ENCODE measurements at regions not wholly inside any gene's neighbourhood (a gene's known extent, or its start where the extent isn't known, plus 50 kb on each side); places are given as distances from the start of the nearest gene placed in this dataset.

GRCh38 chr7:53318566-53318965, 283.1 kb downstream of the POM121L12 start:
- H3K4me1 ChIP-seq (ENCODE audit: control insufficient read depth in 1 of 2, insufficient read depth in 2 of 2, low read length in 2 of 2) = no peaks in the 10 kb centered on the region
- ChIA-PET RAD21 (ENCODE audit: low non-redundant PET in 1 of 2, low total read pairs in 2 of 2, uncharacterized antibody in 2 of 2, unreplicated experiment in 2 of 2) (no interaction called here), POLR2A (no interaction called here), CTCF (no interaction called here)
- H3K9me2 ChIP-seq (ENCODE audit: insufficient read depth) = no peaks in the 10 kb centered on the region
- ATAC-seq (no peak), DNase-seq (ENCODE audit: low read depth, low spot score) (no peak)
- intact Hi-C loops (cut with micrococcal nuclease) = no loop called here
- H3K9me3 ChIP-seq (ENCODE audit: control insufficient read depth in 1 of 2, insufficient read depth in 1 of 2, low read depth in 1 of 2, low read length in 2 of 2) = peaks cover 14 to 18% of the 10 kb centered on the region in 2 experiments; a peak in 2 of 4 replicates
- no peaks in the 10 kb centered on the region for H3K79me2 ChIP-seq (ENCODE audit: insufficient read depth, low read length)
- TF ChIP-seq EZH2 (IDR thresholded peaks at IDR 0.05) (no peak), ZNF274 (IDR thresholded peaks at IDR 0.05; ENCODE audit: low read depth, low read length) (no peak), ATF3 (IDR thresholded peaks at IDR 0.05) (no peak), POLR2AphosphoS5 (IDR thresholded peaks at IDR 0.05; ENCODE audit: low read depth, low read length) (no peak), SP1 (IDR thresholded peaks at IDR 0.05; ENCODE audit: low read depth) (no peak), ELF1 (IDR thresholded peaks at IDR 0.05; ENCODE audit: borderline replicate concordance, low read depth) (no peak)
- no peaks in the 10 kb centered on the region for H3K27me3 ChIP-seq (ENCODE audit: insufficient read depth, low read length)
- no peak overlapping the region for H3K4me3 ChIP-seq (replicated peaks in 1 of 2; ENCODE audit: low read depth in 1 of 2, low read length in 2 of 2)
- no peak overlapping the region for H3K27ac ChIP-seq (ENCODE audit: low read depth, low read length)
- no peak overlapping the region for H3K9ac ChIP-seq (ENCODE audit: low read length)
- no peaks in the 10 kb centered on the region for H3K36me3 ChIP-seq (ENCODE audit: control insufficient read depth in 1 of 2, insufficient read depth in 2 of 2, low read length in 2 of 2)
- BruUV-seq (replicated peaks) = no TSS peak
- no peak overlapping the region for H2AFZ ChIP-seq (ENCODE audit: low read depth, low read length, poor library complexity, severe bottlenecking)
- no peaks in the 10 kb centered on the region for H4K20me1 ChIP-seq (ENCODE audit: insufficient read depth)
- no peak overlapping the region for H3K4me2 ChIP-seq (ENCODE audit: low read length)

- Histone ChIP-seq H3K9ac (ENCODE audit: low read length) (no peak overlapping the region), H3K36me3 (ENCODE audit: control insufficient read depth in 1 of 2, insufficient read depth in 2 of 2, low read length in 2 of 2) (no peaks in the 10 kb centered on the region), H3K79me2 (ENCODE audit: insufficient read depth, low read length) (no peaks in the 10 kb centered on the region), H3K4me2 (ENCODE audit: low read length) (no peak overlapping the region), H3K4me1 (ENCODE audit: control insufficient read depth in 1 of 2, insufficient read depth in 2 of 2, low read length in 2 of 2) (no peaks in the 10 kb centered on the region), H4K20me1 (ENCODE audit: insufficient read depth) (no peaks in the 10 kb centered on the region), H3K9me3 (ENCODE audit: control insufficient read depth in 1 of 2, insufficient read depth in 1 of 2, low read depth in 1 of 2, low read length in 2 of 2) (peaks cover 0 to 17% of the 10 kb centered on the region in 2 experiments; a peak in 2 of 4 replicates), H2AFZ (ENCODE audit: low read depth, low read length, poor library complexity, severe bottlenecking) (no peak overlapping the region), H3K9me2 (ENCODE audit: insufficient read depth) (no peaks in the 10 kb centered on the region), H3K4me3 (replicated peaks in 1 of 2; ENCODE audit: low read depth in 1 of 2, low read length in 2 of 2) (no peak overlapping the region), H3K27ac (ENCODE audit: low read depth, low read length) (no peak overlapping the region), H3K27me3 (ENCODE audit: insufficient read depth, low read length) (no peaks in the 10 kb centered on the region)
- intact Hi-C loops (cut with micrococcal nuclease) = no loop called here
- TF ChIP-seq SIN3A (IDR thresholded peaks at IDR 0.05; ENCODE audit: low read depth) = no peak
- TF ChIP-seq CTCF (IDR thresholded peaks at IDR 0.05 in 2 of 3, conservative IDR thresholded peaks at IDR 0.05 in 1 of 3; ENCODE audit: borderline replicate concordance in 1 of 3, insufficient read depth in 1 of 3, low read depth in 2 of 3, low read length in 2 of 3) = no peak
- TF ChIP-seq FOSL1 (IDR thresholded peaks at IDR 0.05; ENCODE audit: low read depth) = no peak
- ATAC-seq = no peak
- no TSS peak for BruUV-seq (replicated peaks)
- ChIA-PET CTCF (no interaction called here), RAD21 (ENCODE audit: low non-redundant PET in 1 of 2, low total read pairs in 2 of 2, uncharacterized antibody in 2 of 2, unreplicated experiment in 2 of 2) (no interaction called here), POLR2A (no interaction called here)
- no peak for DNase-seq (ENCODE audit: low read depth, low spot score)
These were observed 289.6 kb downstream of the POM121L12 start for GRCh38 chr7:53325061-53325460.

All from HCT116 (cell line).